Stimulated activated CD4-positive, alpha-beta T cell treated with anti-CD3 and anti-CD28 coated beads, Interleukin-2, amount 100 ng/mL, for 24 hours (primary cell): ENCODE measurements at regions not wholly inside any gene's neighbourhood (a gene's known extent, or its start where the extent isn't known, plus 50 kb on each side); places are given as distances from the start of the nearest gene placed in this dataset.
"Not testable (repeated sequence)": the region's sequence is repeated elsewhere in the genome, so short reads cannot be mapped to it uniquely, and the experiment has no call there.

Experiments used
- DNase-seq, 2 donors: peaks; one replicate each; pipeline ENCODE4 v3.0.0-alpha.2; 2020

- no peak for DNase-seq
Measured at GRCh38 chr2:149768320-149768799, 180.8 kb upstream of the MMADHC start.

GRCh38 chr2:149767516-149767974, 180.0 kb upstream of the MMADHC start:
- no peak for DNase-seq

GRCh38 chr2:149766339-149766738, 178.8 kb upstream of the MMADHC start:
- DNase-seq: no peak

- DNase-seq: no peak
Measured at GRCh38 chr2:149765636-149766035, 178.1 kb upstream of the MMADHC start.

- DNase-seq: no peak
Measured at GRCh38 chr2:149765003-149765402, 177.4 kb upstream of the MMADHC start.

- DNase-seq: no peak
Measured at GRCh38 chr2:149763358-149763757, 175.8 kb upstream of the MMADHC start.

- no peak for DNase-seq
Measured at GRCh38 chr2:149761611-149762010, 174.0 kb upstream of the MMADHC start.

- not testable (repeated sequence) for DNase-seq
Measured at GRCh38 chr2:149759382-149759781, 171.8 kb upstream of the MMADHC start.

GRCh38 chr2:149754722-149755121, 167.1 kb upstream of the MMADHC start:
- not testable (repeated sequence) for DNase-seq

GRCh38 chr2:149747456-149747855, 159.9 kb upstream of the MMADHC start:
- no peak for DNase-seq

- no peak for DNase-seq
Measured at GRCh38 chr2:149745396-149746230, 158.0 kb upstream of the MMADHC start.

- DNase-seq: no peak
Measured at GRCh38 chr2:149744865-149745264, 157.3 kb upstream of the MMADHC start.

GRCh38 chr2:149743842-149744448, 156.4 kb upstream of the MMADHC start:
- DNase-seq: no peak

GRCh38 chr2:149741646-149742045, 154.1 kb upstream of the MMADHC start:
- DNase-seq: no peak

- DNase-seq: no peak
Measured at GRCh38 chr2:149740490-149740889, 152.9 kb upstream of the MMADHC start.

- DNase-seq: no peak
Measured at GRCh38 chr2:149739883-149740265, 152.3 kb upstream of the MMADHC start.

- DNase-seq: no peak
Measured at GRCh38 chr2:149739171-149739882, 151.8 kb upstream of the MMADHC start.

GRCh38 chr2:149738767-149739166, 151.2 kb upstream of the MMADHC start:
- DNase-seq: no peak

GRCh38 chr2:149737896-149738295, 150.3 kb upstream of the MMADHC start:
- DNase-seq: no peak

GRCh38 chr2:149735237-149735958, 147.8 kb upstream of the MMADHC start:
- DNase-seq: no peak

- no peak for DNase-seq
Measured at GRCh38 chr2:149733936-149734685, 146.5 kb upstream of the MMADHC start.

GRCh38 chr2:149732730-149733290, 145.2 kb upstream of the MMADHC start:
- no peak for DNase-seq
